Type B pancreatic cell (in vitro differentiated cells): ENCODE measurements at regions not wholly inside any gene's neighbourhood (a gene's known extent, or its start where the extent isn't known, plus 50 kb on each side); places are given as distances from the start of the nearest gene placed in this dataset.

Experiments
- DNase-seq: peaks from one replicate; pipeline ENCODE4 v3.0.0; 2021; ENCODE audit warnings: mixed read lengths; ENCODE audit not compliant: unreplicated experiment; ENCODE audit errors: extremely low spot score
- H3K27ac Mint-ChIP-seq: 2 replicates; pipeline ENCODE4 v1.8.0; 2021; ENCODE audit warnings: mild to moderate bottlenecking, mixed read lengths
- H3K27me3 Mint-ChIP-seq: 2 replicates; pipeline ENCODE4 v1.8.0; 2021; ENCODE audit warnings: mixed read lengths
- H3K36me3 Mint-ChIP-seq: 2 replicates; pipeline ENCODE4 v1.8.0; 2021; ENCODE audit warnings: mixed read lengths
- H3K4me1 Mint-ChIP-seq: one replicate; pipeline ENCODE4 v1.8.0; 2021; ENCODE audit warnings: mixed read lengths; ENCODE audit not compliant: unreplicated experiment
- H3K4me3 Mint-ChIP-seq: 2 replicates; pipeline ENCODE4 v1.8.0; 2021; ENCODE audit warnings: mild to moderate bottlenecking, mixed read lengths
- H3K9me3 Mint-ChIP-seq: 2 replicates; pipeline ENCODE4 v1.8.0; 2021; ENCODE audit warnings: mixed read lengths
- CTCF ChIP-seq: fragments of 200-600 bp; sonication (generic); conservative IDR thresholded peaks from 2 replicates; pipeline ENCODE4 v1.5.0; 2021; ENCODE audit warnings: antibody characterized with exemption, mild to moderate bottlenecking

GRCh38 chr22:48340727-48341709, 1486.7 kb downstream of the BRD1 start:
- Mint-ChIP-seq H3K9me3 (no peaks in the 10 kb centered on the region), H3K4me1 (peaks cover 5% of the 10 kb centered on the region), H3K4me3 (peak overlapping the region; percentile 45), H3K27me3 (peaks cover 36% of the 10 kb centered on the region), H3K27ac (no peak overlapping the region), H3K36me3 (no peaks in the 10 kb centered on the region)
- no peak for TF ChIP-seq CTCF
- no peak for DNase-seq

- no peak for DNase-seq
- H3K9me3 Mint-ChIP-seq: no peaks in the 10 kb centered on the region
- H3K27ac Mint-ChIP-seq: no peak overlapping the region
- no peak overlapping the region for H3K4me3 Mint-ChIP-seq
- peaks cover 5% of the 10 kb centered on the region for H3K4me1 Mint-ChIP-seq
- H3K36me3 Mint-ChIP-seq: no peaks in the 10 kb centered on the region
- no peak for TF ChIP-seq CTCF
- H3K27me3 Mint-ChIP-seq: peaks cover 36% of the 10 kb centered on the region
These were observed 1487.5 kb downstream of the BRD1 start for GRCh38 chr22:48340191-48340590.

- DNase-seq: no peak
- Mint-ChIP-seq H3K9me3 (no peaks in the 10 kb centered on the region), H3K4me3 (no peak overlapping the region), H3K36me3 (no peaks in the 10 kb centered on the region), H3K4me1 (peaks cover 5% of the 10 kb centered on the region), H3K27me3 (peaks cover 36% of the 10 kb centered on the region), H3K27ac (no peak overlapping the region)
- no peak for TF ChIP-seq CTCF
These were observed 1488.6 kb downstream of the BRD1 start for GRCh38 chr22:48338793-48339705.

- Mint-ChIP-seq H3K27me3 (peaks cover 30% of the 10 kb centered on the region), H3K9me3 (no peaks in the 10 kb centered on the region), H3K27ac (no peak overlapping the region), H3K4me3 (no peak overlapping the region), H3K4me1 (peaks cover 5% of the 10 kb centered on the region), H3K36me3 (no peaks in the 10 kb centered on the region)
- no peak for TF ChIP-seq CTCF
- DNase-seq: no peak
These were observed 1489.5 kb downstream of the BRD1 start for GRCh38 chr22:48337957-48338792.
